ENCODE measurements at regions not wholly inside any gene's neighbourhood (a gene's known extent, or its start where the extent isn't known, plus 50 kb on each side); places are given as distances from the start of the nearest gene placed in this dataset.

GRCh38 chr5:25764733-25765132 is 1120.0 kb upstream of the CDH10 start:
- H3K27ac ChIP-seq (ENCODE audit: low read depth, low read length), result no peak overlapping the region
- H4K20me1 ChIP-seq (ENCODE audit: control insufficient read depth, insufficient read depth, low read depth, low read length), result no peaks in the 10 kb centered on the region
- H3F3A ChIP-seq (ENCODE audit: control insufficient read depth, insufficient read depth), result no peaks in the 10 kb centered on the region
- no peak overlapping the region for H3K4me2 ChIP-seq (ENCODE audit: low read length)
- no peaks in the 10 kb centered on the region for H3K9me2 ChIP-seq (replicated peaks; ENCODE audit: control insufficient read depth, low read length)
- no peaks in the 10 kb centered on the region; the same call in 1 of the 2 replicates for H3K9me3 ChIP-seq (ENCODE audit: control insufficient read depth, insufficient read depth, low read length)
- no peaks in the 10 kb centered on the region for H3K79me2 ChIP-seq (ENCODE audit: control insufficient read depth, low read length)
- H3K4me3 ChIP-seq (ENCODE audit: low read length), result no peak overlapping the region
- H3K4me1 ChIP-seq (ENCODE audit: control insufficient read depth, low read length), result no peaks in the 10 kb centered on the region
- no peaks in the 10 kb centered on the region for H3K27me3 ChIP-seq (ENCODE audit: control insufficient read depth, low read length)
- TF ChIP-seq EZH2phosphoT487 (IDR thresholded peaks at IDR 0.05; ENCODE audit: borderline replicate concordance, low read length) (no peak), CTCF (IDR thresholded peaks at IDR 0.05; ENCODE audit: low read depth, low read length, poor library complexity, severe bottlenecking) (no peak)
- no peaks in the 10 kb centered on the region for H3K36me3 ChIP-seq (ENCODE audit: control insufficient read depth, low read length)

- H3K79me2 ChIP-seq (ENCODE audit: control insufficient read depth, low read length), result no peaks in the 10 kb centered on the region
- no peak overlapping the region for H3K4me2 ChIP-seq (ENCODE audit: low read length)
- no peaks in the 10 kb centered on the region for H3F3A ChIP-seq (ENCODE audit: control insufficient read depth, insufficient read depth)
- TF ChIP-seq CTCF (IDR thresholded peaks at IDR 0.05; ENCODE audit: low read depth, low read length, poor library complexity, severe bottlenecking) (no peak), EZH2phosphoT487 (IDR thresholded peaks at IDR 0.05; ENCODE audit: borderline replicate concordance, low read length) (no peak)
- H3K4me3 ChIP-seq (ENCODE audit: low read length), result no peak overlapping the region
- no peaks in the 10 kb centered on the region for H3K27me3 ChIP-seq (ENCODE audit: control insufficient read depth, low read length)
- no peaks in the 10 kb centered on the region for H3K36me3 ChIP-seq (ENCODE audit: control insufficient read depth, low read length)
- no peaks in the 10 kb centered on the region for H3K9me2 ChIP-seq (replicated peaks; ENCODE audit: control insufficient read depth, low read length)
- H4K20me1 ChIP-seq (ENCODE audit: control insufficient read depth, insufficient read depth, low read depth, low read length), result no peaks in the 10 kb centered on the region
- H3K4me1 ChIP-seq (ENCODE audit: control insufficient read depth, low read length), result no peaks in the 10 kb centered on the region
- no peak overlapping the region for H3K27ac ChIP-seq (ENCODE audit: low read depth, low read length)
- no peaks in the 10 kb centered on the region; the same call in 1 of the 2 replicates for H3K9me3 ChIP-seq (ENCODE audit: control insufficient read depth, insufficient read depth, low read length)
Measured at GRCh38 chr5:25763781-25764180, 1119.0 kb upstream of the CDH10 start.

GRCh38 chr5:25754895-25755294 is 1110.1 kb upstream of the CDH10 start:
- H3K27me3 ChIP-seq (ENCODE audit: control insufficient read depth, low read length), result no peaks in the 10 kb centered on the region
- no peaks in the 10 kb centered on the region for H3K9me2 ChIP-seq (replicated peaks; ENCODE audit: control insufficient read depth, low read length)
- no peaks in the 10 kb centered on the region for H3F3A ChIP-seq (ENCODE audit: control insufficient read depth, insufficient read depth)
- no peaks in the 10 kb centered on the region for H3K79me2 ChIP-seq (ENCODE audit: control insufficient read depth, low read length)
- H3K27ac ChIP-seq (ENCODE audit: low read depth, low read length), result no peak overlapping the region
- H3K4me1 ChIP-seq (ENCODE audit: control insufficient read depth, low read length), result no peaks in the 10 kb centered on the region
- no peak for TF ChIP-seq EZH2phosphoT487 (IDR thresholded peaks at IDR 0.05; ENCODE audit: borderline replicate concordance, low read length)
- TF ChIP-seq CTCF (IDR thresholded peaks at IDR 0.05; ENCODE audit: low read depth, low read length, poor library complexity, severe bottlenecking), result no peak
- H3K4me3 ChIP-seq (ENCODE audit: low read length), result no peak overlapping the region
- H4K20me1 ChIP-seq (ENCODE audit: control insufficient read depth, insufficient read depth, low read depth, low read length), result no peaks in the 10 kb centered on the region
- no peaks in the 10 kb centered on the region for H3K36me3 ChIP-seq (ENCODE audit: control insufficient read depth, low read length)
- no peak overlapping the region for H3K4me2 ChIP-seq (ENCODE audit: low read length)
- H3K9me3 ChIP-seq (ENCODE audit: control insufficient read depth, insufficient read depth, low read length), result peaks cover 17% of the 10 kb centered on the region

Measured in DOHH2 (cell line).